SH-SY5Y (cell line): ENCODE measurements at regions not wholly inside any gene's neighbourhood (a gene's known extent, or its start where the extent isn't known, plus 50 kb on each side); places are given as distances from the start of the nearest gene placed in this dataset.

ENCODE experiments used
- GATA2 ChIP-seq: IDR thresholded peaks from 2 replicates; pipeline ENCODE4 v1.6.1; 2011; ENCODE audit warnings: mild to moderate bottlenecking, low read depth, low read length
- GATA3 ChIP-seq: IDR thresholded peaks from 2 replicates; pipeline ENCODE4 v1.6.1; 2011; ENCODE audit warnings: low read depth, mild to moderate bottlenecking, low read length, moderate library complexity

- TF ChIP-seq GATA2 (no peak), GATA3 (no peak)
Measured at GRCh38 chr5:5979377-5979760, 399.0 kb downstream of the MED10 start.
